ENCODE measurements at regions not wholly inside any gene's neighbourhood (a gene's known extent, or its start where the extent isn't known, plus 50 kb on each side); places are given as distances from the start of the nearest gene placed in this dataset.
"Not testable (repeated sequence)": the region's sequence is repeated elsewhere in the genome, so short reads cannot be mapped to it uniquely, and the experiment has no call there.

GRCh38 chr2:193891023-193891422 is 1696.3 kb upstream of the TMEFF2 start:
- peak; percentile 69 for DNase-seq

GRCh38 chr2:193885419-193885818 is 1690.7 kb upstream of the TMEFF2 start:
- no peak for DNase-seq

- DNase-seq = no peak
Observed at GRCh38 chr2:193883820-193884219, 1689.1 kb upstream of the TMEFF2 start.

DNA sequence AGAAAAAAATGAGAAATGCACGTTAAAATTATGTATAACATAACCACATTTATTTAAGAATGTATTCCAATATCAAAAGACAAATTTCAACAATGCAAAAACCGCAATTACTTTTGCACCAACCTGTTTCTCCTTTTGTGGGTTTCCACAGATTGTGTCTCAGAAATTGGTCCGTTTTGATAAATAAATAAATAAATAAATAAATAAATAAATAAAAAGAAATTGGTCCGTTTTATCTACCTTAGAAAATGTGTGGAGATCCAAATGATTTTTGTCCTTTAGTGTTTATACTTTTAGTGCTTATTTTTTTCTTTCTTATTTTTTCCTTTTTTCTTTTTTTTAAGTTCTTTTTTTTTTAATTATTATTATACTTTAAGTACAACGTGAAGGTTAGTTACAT is 1682.2 kb upstream of the TMEFF2 start:
- no peak for DNase-seq

- no peak for DNase-seq
Observed at GRCh38 chr2:193869564-193869963, 1674.8 kb upstream of the TMEFF2 start.

DNA sequence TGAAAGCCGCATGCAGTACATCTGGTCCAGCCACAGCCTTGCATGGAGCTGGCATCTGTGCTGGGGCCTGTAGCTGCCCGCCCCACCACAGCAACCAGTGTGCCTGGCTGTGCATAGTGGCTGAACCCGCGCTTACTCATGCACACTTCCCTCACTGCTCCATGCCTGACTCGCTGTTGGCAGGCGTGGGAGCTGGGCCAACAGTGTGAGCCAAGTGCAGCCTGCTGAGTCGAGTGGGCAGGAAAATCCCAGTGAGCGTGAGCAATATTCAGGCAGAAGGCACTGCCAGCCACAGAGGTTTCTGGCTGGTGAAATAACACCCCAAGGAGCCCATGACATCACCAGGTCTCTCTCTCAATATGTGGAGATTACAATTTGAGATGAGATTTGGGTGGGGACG is 1674.1 kb upstream of the TMEFF2 start:
- no peak for DNase-seq

GRCh38 chr2:193868132-193868531 is 1673.4 kb upstream of the TMEFF2 start:
- DNase-seq = no peak

DNA sequence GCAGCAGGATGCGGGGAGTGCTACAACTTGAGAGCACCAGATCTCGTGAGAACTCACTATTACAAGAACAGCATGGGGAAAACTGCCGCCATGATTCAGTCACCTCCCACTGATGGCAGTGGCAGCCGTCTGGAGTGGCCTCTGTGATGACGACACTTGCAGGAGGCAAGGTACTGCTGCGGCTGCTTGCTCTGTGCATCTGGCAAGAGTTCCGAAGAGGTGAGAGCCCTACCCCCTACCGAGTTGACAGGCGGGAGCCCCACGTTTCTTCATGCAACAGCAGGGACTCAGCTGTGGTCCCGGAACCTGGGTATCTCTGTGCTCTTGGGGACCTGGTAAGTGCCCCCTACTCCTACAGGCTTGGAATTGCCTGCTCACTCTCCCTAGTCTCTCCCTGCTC is 1672.7 kb upstream of the TMEFF2 start:
- DNase-seq = no peak

- no peak for DNase-seq
Observed at GRCh38 chr2:193861557-193861956, 1666.8 kb upstream of the TMEFF2 start.

- no peak for DNase-seq
Observed at GRCh38 chr2:193847991-193848390, 1653.3 kb upstream of the TMEFF2 start.

GRCh38 chr2:193847130-193847529 is 1652.4 kb upstream of the TMEFF2 start:
- no peak for DNase-seq

GRCh38 chr2:193845604-193846003 is 1650.9 kb upstream of the TMEFF2 start:
- DNase-seq = no peak

GRCh38 chr2:193843675-193844074 is 1648.9 kb upstream of the TMEFF2 start:
- DNase-seq = no peak

DNA sequence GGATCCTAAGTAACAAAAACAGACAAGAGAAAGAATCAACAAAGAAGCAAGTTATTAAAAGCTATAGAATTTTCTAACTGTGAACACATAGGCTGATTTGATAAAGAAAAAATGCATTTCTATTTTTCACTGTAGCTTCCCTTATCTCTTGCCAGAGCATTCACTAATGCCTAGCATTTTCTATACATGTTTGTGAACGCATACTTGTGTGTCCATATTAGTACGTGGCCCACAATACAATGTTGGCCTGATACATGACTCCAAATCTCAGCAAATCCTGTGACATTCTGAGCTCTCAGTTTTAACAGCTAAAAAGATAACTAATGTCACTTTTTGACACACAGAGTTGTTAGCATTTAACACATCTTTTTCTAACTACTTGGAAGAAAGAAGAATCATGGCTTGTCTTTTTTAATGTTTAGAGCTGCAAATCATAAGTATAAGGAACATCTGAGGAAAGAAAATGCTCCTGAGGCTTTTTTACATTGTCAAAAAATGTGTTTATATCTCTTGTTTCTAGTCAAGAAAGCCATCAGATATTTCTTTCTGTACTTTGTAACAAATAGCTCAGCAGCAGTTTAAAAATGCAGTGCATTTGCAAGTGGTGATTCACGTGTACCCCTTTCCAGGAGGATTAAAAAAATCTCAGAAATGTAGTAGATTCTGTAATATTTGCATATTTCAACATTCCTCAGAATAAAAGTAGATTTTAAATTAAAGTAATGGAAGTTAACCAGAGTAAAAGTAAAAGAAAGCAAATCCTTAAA is 1646.8 kb upstream of the TMEFF2 start:
- DNase-seq = no peak

DNA sequence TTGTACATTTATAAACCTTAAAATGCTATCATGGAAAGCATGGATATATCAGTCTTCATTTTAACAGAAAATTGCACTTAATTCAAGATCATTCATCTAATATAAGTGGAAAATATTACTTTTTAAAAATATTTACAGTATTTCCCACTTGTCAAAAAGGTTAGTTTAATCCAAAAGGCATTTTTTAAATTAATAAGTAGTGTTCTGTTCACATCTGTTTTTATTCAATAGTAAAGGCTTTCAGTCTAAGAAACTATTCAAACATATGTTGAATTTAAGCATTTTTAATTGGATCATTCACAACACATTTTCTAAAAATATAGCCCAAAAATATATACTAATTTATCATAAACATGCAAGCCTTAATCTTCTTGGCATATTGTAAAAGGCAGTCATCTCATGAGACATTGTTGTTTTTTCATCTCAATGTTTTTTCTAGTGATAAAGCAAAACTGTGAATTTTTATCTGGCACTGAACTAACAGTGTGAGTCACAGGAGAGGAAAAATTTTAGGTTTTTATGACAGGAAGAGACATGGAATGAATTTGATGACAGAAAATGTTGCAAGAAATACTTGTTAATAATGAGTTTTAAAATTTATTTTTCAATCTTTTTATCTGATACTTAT is 1642.5 kb upstream of the TMEFF2 start:
- DNase-seq = no peak

DNA sequence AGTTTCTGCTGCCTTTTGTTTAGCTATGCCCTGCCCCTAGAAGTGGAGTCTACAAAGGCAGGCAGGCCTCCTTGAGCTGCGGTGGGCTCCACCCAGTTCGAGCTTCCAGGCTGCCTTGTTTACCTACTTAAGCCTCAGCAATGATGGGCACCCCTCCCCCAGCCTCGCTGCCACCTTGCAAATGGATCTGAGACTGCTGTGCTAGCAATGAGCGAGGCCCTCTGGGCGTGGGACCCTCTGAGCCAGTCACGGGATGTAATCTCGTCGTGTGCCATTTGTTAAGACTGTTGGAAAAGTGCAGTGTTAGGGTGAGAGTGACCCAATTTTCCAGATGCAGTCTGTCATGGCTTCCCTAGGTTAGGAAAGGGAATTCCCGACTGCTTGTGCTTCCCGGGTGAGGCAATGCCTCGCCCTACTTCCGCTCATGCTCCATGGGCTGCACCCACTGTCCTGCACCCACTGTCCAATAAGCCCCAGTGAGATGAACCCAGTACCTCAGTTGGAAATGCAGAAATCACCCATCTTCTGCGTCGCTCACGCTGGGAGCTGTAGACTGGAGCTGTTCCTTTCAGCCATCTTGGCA is 1641.8 kb upstream of the TMEFF2 start:
- not testable (repeated sequence) for DNase-seq

DNA sequence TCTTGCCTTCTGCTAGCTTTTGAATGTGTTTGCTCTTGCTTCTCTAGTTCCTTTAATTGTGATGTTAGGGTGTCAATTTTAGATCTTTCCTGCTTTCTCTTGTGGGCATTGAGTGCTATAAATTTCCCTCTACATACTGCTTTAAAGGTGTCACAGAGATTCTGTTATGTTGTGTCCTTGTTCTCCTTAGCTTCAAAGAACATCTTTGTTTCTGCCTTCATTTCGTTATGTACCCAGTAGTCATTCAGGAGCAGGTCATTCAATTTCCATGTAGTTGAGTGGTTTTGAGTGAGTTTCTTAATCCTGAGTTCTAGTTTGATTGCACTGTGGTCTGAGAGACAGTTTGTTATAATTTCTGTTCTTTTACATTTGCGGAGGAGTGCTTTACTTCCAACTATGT is 1639.2 kb upstream of the TMEFF2 start:
- not testable (repeated sequence) for DNase-seq

GRCh38 chr2:193824474-193824873 is 1629.7 kb upstream of the TMEFF2 start:
- DNase-seq = no peak

GRCh38 chr2:193818801-193819499 is 1624.2 kb upstream of the TMEFF2 start:
- DNase-seq = no peak

GRCh38 chr2:193816008-193816407 is 1621.3 kb upstream of the TMEFF2 start:
- DNase-seq = no peak

GRCh38 chr2:193810533-193810932 is 1615.8 kb upstream of the TMEFF2 start:
- no peak for DNase-seq

DNA sequence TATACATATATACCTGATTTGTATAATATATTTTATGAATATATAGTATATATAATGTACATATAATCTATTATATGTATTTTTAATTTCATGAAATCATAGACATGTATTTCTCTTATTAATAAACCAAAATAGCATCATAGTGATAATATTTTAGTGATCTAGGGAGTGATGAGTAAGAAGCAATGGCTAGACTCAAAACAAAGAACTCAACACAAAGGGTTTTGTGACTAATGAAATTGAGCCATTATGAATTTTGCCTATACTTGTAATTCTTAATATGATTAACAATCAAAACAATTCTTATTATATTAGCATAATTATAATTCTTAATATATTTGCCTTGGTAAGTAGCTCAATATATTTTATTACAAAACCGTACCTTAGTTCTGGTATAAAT is 1614.1 kb upstream of the TMEFF2 start:
- no peak for DNase-seq

- DNase-seq = no peak
Observed at GRCh38 chr2:193806088-193806774, 1611.5 kb upstream of the TMEFF2 start.

Measured in activated CD4-positive, alpha-beta T cell treated with anti-CD3 and anti-CD28 coated beads, Interleukin-10, Interleukin-2, amounts not matched to agents 100 ng/mL and 50 ng/mL, durations not matched to agents 16 hours and 8 hours (primary cell).